HG03571 (cell line): ENCODE measurements at regions not wholly inside any gene's neighbourhood (a gene's known extent, or its start where the extent isn't known, plus 50 kb on each side); places are given as distances from the start of the nearest gene placed in this dataset.

Experiments used
- ATAC-seq: cut with Tn5 transposase; IDR thresholded peaks from one replicate; pipeline ENCODE4 v1.9.1; 2021; ENCODE audit not compliant: unreplicated experiment

- peak; percentile 68 for ATAC-seq
These were observed 98.6 kb downstream of the BCL2L11 start for GRCh38 chr2:111219285-111219684.

DNA sequence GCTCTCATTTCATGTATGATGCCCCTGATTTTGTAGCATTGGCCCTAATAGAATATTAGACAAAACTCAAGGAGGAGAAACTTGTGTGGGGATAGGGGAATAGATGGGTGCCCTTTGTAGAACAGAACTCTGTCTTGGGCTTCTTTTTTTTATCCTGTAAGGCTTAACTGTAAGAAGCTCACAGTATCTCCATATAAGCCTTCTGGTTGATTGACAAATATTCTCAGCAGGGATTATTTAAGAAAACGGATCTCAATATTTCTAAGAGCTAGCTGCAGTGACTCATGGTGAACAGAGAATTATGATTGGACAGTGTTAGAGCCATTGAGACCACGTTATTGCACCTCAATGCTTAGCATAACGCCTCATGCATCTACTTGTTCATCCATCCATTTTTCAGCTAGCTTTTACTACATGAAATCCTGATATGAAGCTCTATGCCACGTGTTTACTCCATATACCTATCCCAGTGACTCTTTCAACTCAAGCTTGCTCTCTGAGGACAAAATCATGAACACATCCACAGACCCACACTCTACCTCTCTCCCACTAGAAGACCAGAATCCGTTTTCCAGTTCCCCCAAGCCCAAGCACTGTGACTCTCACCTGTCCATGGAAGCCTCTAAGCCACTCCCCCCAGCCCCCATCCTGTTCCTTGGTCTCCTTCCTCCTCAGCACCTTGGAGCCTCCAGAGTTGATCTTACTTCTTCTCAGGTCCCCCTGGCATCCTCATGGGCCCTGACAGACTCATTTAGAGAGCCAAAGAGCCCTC lies 99.2 kb downstream of the BCL2L11 start:
- ATAC-seq: no peak

- no peak for ATAC-seq
These were observed 100.2 kb downstream of the BCL2L11 start for GRCh38 chr2:111220962-111221361.

DNA sequence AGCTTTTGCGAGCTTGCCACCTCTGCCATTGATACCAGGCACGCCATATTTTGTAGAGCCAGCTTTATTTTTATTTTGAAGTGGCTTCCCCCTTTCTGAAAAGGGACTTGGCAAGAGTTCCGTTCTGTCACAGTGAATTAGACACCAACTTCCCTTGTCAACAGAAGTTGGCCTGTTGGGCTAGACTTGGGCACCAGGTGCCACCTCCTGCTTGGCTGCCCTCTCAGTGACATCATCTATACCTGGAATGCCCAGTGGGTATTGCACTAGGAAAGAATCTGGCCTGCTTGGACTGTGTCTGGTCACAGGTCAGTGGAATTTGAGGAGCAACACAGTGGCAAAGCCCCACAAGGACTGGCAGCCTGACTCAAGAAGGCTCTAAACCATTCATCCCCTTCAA lies 101.0 kb downstream of the BCL2L11 start:
- ATAC-seq: no peak

DNA sequence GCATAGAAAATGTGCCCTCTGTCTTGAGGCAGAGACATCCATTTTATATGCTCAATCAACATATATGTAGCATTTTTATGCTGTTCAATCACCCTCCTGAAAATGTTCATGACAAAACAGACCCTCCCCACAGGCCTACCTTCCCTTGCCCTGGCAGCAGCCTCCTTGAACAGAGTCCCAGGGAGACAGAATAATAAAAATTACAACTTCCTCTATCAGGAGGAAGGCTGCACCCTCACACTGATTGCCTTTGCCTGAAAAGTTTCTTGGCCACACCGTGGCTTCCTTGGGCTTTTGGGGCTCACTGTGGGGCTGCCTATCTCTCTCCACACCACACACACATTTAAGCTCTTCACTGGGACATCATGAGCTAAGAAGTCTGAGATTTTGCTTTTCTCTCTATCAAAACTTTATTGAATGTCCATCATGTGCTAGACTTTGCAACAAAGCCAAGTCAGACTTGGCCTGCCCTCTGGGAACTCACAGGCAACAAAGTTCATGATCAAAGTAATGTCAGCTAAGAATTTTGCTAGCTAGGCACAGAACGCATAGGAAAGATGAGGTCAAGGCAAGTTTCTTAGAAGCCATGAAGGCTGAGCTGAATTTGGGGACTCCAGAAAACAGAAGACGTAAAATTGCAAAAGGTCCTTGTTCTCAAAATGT lies 101.6 kb downstream of the BCL2L11 start:
- ATAC-seq: no peak

GRCh38 chr2:111225856-111226255 lies 105.1 kb downstream of the BCL2L11 start:
- no peak for ATAC-seq

DNA sequence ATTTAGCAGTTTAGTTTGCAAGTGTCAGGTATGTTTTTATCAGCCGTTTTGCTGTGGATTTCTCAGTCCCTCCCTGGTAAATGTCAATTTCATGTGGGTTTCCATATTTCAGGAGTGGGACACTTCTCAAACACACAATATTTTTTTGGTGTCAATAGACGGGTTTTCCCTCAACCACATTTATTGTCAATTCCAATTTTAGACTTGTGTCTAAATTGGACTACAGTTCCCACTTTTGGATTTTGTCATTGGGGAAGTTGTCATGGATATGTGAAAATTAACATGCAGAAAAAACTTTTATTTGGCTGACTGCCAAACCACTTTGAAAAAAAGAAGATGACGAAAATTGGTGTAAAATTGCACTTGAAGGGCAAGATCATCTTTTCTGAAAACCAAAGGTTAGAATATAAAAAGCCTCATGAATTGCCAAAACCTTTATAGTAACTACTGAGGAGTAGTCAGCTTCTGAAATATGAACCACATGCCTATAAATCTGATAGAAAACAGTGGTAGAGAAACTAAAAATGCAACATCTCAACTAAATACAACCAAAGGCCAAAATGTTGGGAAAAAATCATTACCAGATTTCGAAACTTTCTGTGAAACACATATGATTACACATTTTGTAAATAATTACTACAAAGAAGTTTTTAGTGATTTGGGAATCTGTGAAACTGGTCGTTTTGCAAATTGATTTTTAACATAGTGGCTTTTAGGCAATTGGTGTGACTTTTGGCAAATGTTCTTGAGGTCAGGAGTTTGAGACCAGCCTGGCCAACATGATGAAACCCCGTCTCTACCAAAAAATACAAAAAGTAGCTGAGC lies 106.4 kb downstream of the BCL2L11 start:
- no peak for ATAC-seq

GRCh38 chr2:111227716-111228141 lies 107.0 kb downstream of the BCL2L11 start:
- no peak for ATAC-seq

DNA sequence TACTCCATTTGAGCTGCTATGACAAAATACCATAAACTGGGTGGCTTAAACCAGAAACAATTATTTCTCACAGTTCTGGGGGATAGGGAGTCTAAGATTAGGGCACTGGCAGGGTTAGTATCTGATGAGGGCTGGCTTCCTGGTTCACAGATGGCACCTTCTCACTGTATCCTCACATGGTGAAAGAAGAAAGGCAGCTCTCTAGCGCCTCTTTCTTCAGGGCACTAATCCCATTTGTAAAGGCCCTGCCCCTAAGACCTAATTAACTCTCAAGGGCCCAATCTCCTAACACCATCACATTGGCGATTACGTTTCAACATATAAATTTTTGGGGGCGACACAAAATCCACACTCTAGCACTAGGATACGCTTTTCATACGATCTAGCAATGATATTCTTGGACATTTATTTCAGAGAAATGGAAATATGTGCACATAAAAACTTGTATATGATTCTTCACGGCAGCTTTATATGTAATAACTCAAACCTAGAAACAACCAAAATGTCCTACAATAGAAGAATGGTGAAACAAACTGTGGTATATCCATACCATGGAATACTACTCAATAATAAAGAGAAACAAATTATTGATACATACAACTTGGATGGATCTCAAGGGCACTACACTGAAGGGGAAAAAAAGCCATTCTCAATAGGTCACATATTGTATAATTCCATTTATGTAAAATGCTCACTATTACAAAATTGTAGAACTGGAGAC lies 111.0 kb downstream of the BCL2L11 start:
- ATAC-seq: no peak

DNA sequence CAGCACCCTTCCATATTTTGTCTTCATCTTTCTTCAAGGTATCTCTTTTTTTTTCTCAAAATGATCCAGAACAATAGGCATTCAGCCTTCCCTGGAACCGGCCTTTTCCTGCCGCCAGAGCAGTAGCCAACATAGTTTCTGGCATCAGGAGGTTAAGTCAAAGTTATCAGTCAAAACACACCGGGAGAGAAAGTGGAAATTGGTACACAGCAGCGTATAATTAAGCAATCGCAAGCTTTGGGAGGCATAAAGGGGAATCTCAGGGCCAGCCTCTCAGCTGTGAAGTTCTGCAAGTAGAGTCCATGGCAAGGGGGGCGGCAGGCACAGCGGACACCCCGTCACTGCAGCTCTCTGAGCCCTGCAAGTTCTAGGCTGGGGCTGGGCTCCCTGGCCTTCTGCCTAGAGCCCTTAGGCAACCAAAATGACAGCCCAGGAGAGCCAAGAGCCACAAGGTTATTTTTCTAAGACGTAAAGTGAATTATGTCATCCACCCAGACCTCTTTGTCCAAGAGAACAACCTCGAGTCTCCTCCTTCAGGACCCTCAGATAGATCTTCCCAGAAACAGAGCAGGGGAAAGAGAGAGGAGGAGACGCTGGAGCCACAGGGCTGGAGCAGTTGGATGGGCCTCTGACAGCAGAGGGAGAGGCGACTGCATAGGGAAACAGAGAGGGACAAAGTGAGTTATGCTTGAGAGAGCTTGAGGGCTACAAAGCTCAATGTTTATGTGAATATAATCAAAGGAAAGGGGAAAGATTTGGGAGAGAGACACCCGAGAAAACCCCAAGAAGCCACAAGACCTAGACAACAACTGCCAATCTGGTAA lies 114.7 kb downstream of the BCL2L11 start:
- ATAC-seq: no peak

- ATAC-seq: no peak
These were observed 115.3 kb downstream of the BCL2L11 start for GRCh38 chr2:111236025-111236424.

GRCh38 chr2:111238296-111238695 lies 117.6 kb downstream of the BCL2L11 start:
- no peak for ATAC-seq

- ATAC-seq: peak; percentile 93
These were observed 118.4 kb downstream of the BCL2L11 start for GRCh38 chr2:111239107-111239506.

GRCh38 chr2:111239581-111240249 lies 119.0 kb downstream of the BCL2L11 start:
- no peak for ATAC-seq

DNA sequence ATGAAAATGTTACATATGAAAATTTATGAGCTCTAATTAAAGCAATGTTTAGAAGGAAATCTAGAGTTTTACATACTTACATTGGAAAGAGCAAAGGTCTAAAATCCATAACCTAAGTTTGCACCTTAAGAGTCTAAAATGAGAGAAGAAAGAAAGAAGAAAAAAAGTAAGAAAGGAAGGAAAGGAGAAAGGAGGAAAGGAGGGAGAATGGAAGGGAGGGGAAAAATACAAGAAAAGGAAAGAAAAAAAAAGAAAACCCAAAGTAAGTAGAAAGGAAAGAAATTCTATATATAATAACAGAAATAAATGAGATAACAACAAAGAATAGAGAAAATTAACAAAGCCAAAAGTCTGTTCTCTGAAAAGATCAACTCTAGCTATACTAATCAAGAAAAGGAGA lies 122.6 kb downstream of the BCL2L11 start:
- ATAC-seq: no peak

GRCh38 chr2:111244864-111245263 lies 124.2 kb downstream of the BCL2L11 start:
- no peak for ATAC-seq

GRCh38 chr2:111246620-111247061 lies 125.9 kb downstream of the BCL2L11 start:
- no peak for ATAC-seq

GRCh38 chr2:111247491-111247890 lies 126.8 kb downstream of the BCL2L11 start:
- no peak for ATAC-seq

GRCh38 chr2:111249806-111250205 lies 129.1 kb downstream of the BCL2L11 start:
- no peak for ATAC-seq
